Activated naive CD4-positive, alpha-beta T cell treated with anti-CD3 and anti-CD28 coated beads, Interleukin-2, amount 50 U/mL, for 24 hours (primary cell): ENCODE measurements at regions not wholly inside any gene's neighbourhood (a gene's known extent, or its start where the extent isn't known, plus 50 kb on each side); places are given as distances from the start of the nearest gene placed in this dataset.
A peak's percentile ranks its signal among the peaks of the same experiment; 100 is the strongest.
"Not testable (repeated sequence)": the region's sequence is repeated elsewhere in the genome, so short reads cannot be mapped to it uniquely, and the experiment has no call there.

ENCODE experiments used
- H3K27ac Mint-ChIP-seq: one replicate; pipeline ENCODE4 v1.8.0; 2021; ENCODE audit warnings: mild to moderate bottlenecking, mixed read lengths
- H3K27me3 Mint-ChIP-seq: one replicate; pipeline ENCODE4 v1.8.0; 2021; ENCODE audit warnings: mixed read lengths
- H3K36me3 Mint-ChIP-seq: one replicate; pipeline ENCODE4 v1.8.0; 2021; ENCODE audit warnings: mixed read lengths
- H3K4me1 Mint-ChIP-seq: one replicate; pipeline ENCODE4 v1.8.0; 2021; ENCODE audit warnings: mixed read lengths
- H3K4me3 Mint-ChIP-seq: one replicate; pipeline ENCODE4 v1.8.0; 2021; ENCODE audit warnings: mild to moderate bottlenecking, mixed read lengths
- H3K9me3 Mint-ChIP-seq: one replicate; pipeline ENCODE4 v1.8.0; 2021; ENCODE audit warnings: mixed read lengths

DNA sequence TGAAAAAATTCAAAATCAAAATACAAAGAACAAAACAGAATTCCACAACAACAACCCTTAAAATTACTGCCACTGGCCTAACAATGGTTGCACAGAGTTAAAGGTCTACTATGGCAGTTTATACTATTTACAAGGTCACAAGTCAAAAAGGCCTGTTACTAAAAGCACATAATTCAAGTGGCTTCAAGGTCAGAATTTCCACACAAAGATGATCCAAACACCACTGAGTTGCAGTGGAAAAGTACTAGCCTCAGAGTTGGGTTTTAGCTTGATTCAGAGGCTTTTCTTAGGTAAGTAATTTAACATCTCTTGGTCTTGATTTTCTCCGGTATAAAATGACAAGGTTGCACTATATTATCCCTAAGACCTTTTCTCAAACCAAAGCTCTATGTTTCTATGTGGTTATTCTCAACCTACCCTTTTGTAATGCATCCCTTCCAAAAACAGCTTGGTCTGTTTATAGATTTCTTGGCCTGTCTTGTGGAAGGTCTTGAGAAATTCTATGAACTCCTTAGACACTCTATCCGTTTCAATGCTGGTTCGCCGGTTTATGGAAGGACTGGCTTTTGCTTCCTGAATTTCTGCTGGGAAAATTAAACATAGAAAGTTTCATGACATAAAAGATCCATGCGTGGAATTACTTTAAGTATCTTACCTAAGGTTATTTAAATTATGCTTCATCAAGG is 69.5 kb downstream of the MDH2 start:
- not testable (repeated sequence) for H3K9me3 Mint-ChIP-seq, H3K36me3 Mint-ChIP-seq, H3K27ac Mint-ChIP-seq, H3K4me3 Mint-ChIP-seq, H3K27me3 Mint-ChIP-seq
- H3K4me1 Mint-ChIP-seq, result peaks cover 17% of the 10 kb centered on the region

DNA sequence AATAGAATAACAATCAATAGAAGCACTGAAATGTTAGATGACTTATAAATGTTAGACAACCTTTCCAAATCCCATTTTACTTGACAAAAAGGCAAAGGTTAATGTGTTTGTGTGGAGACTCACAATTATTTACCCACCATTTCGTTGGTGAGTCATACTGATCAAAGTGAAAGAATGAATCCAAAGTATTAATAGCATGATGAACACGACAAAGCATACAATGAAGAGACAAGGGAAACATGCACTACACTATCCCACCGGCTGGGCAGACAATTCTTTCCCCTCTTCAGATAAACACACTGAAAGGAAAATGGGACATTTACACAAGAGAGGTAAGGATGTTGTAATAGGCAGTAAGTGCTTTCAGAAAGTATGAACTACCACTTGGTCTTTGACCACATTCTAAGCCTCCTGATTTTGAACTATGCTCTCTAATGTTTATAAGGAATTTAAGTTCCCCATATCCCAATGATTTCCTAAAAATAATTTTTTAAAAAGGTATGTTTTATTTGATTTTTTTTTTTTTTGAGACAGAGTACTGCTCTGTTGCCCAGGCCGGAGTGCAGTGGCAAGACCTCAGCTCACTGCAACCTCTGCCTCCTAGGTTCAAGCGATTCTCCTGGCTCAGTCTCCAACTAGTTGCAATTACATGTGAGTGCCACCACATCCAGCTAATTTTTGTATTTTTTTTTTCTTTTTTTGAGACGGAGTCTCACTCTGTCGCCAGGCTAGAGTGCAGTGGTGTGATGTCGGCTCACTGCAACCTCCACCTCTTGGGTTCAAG is 70.5 kb downstream of the MDH2 start:
- H3K9me3 Mint-ChIP-seq, H3K27ac Mint-ChIP-seq, H3K36me3 Mint-ChIP-seq, H3K4me3 Mint-ChIP-seq, H3K27me3 Mint-ChIP-seq: not testable (repeated sequence)
- peaks cover 25% of the 10 kb centered on the region for H3K4me1 Mint-ChIP-seq

DNA sequence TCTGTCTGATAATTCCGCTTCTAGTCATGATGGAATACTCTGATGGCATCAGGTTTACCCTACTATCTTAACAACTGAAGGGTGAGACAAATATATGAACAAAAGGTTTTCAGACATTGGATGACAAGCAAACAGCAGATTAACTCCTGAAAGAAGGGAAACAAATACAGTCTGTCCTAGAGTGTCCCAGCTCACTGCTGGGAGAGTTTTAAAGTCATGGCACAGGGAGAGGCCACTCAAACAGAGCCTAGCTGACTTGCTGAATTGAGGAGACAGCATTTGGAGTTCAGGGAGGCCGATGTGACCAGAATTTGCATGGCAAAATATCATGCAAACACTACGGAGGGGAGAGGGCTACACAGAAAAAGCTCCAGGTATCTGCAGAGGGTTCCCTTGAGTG is 73.1 kb downstream of the MDH2 start:
- Mint-ChIP-seq H3K27ac (peak overlapping the region; percentile 14), H3K4me1 (peaks cover 25% of the 10 kb centered on the region), H3K27me3 (no peaks in the 10 kb centered on the region), H3K4me3 (no peak overlapping the region), H3K9me3 (no peaks in the 10 kb centered on the region), H3K36me3 (peaks cover 3% of the 10 kb centered on the region)

DNA sequence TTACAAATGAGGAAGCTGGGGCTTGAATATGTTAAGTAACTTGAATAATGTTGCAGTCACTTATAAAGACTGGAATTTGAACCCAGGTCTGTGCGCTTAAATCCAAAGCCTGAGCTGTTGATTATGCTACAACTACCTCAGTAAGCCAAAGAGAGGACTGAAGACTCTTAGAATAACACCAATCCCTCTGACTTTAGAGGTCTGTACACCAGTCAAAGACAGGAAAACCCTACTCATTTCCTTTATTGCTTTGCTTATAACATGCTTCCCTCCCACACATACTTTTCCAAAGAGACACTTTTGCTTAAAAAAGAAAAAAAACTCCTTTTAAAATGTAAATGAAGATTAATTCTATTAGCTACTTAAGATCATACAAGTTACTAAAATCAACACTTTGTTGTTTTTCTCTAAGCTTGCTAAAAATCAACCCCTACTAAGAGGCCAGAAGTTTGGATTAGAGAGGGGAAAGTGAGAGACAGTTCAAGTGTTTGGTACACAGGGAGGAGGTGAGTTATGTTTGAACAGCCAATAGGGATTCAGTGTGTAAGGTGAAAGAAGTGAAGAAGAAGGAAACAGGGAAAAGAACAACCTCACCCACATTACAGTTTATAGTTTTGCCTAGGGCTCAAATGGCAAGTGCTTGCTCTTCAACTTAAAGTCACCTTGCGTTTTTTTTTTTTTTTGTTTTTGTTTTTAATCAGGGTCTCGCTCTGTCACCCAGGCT is 74.8 kb downstream of the MDH2 start:
- H3K4me1 Mint-ChIP-seq, result peaks cover 25% of the 10 kb centered on the region
- H3K27me3 Mint-ChIP-seq, result no peaks in the 10 kb centered on the region
- no peaks in the 10 kb centered on the region for H3K9me3 Mint-ChIP-seq
- peak overlapping the region; percentile 17 for H3K27ac Mint-ChIP-seq
- peaks cover 3% of the 10 kb centered on the region for H3K36me3 Mint-ChIP-seq
- H3K4me3 Mint-ChIP-seq, result no peak overlapping the region

DNA sequence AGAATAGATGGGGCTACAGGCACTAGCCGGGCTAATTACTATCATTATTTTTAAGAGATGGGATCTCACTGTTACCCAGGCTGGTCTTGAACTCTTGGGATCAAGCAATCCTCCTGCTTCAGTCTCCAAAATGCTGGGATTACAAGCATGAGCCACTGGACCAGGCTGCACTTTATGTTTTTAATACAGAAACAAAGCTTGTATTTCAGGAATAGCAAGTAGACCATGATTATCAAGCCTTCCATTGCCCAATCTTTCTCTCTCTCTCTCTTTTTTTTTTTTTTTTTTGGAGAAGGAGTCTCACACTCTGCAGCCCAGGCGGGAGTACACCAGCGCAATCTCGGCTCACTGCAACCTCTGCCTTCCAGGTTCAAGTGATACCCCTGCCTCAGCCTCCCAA is 75.4 kb downstream of the MDH2 start:
- H3K27ac Mint-ChIP-seq, result no peak overlapping the region
- H3K9me3 Mint-ChIP-seq, result no peaks in the 10 kb centered on the region
- peaks cover under 1% of the 10 kb centered on the region for H3K36me3 Mint-ChIP-seq
- no peaks in the 10 kb centered on the region for H3K27me3 Mint-ChIP-seq
- peaks cover 25% of the 10 kb centered on the region for H3K4me1 Mint-ChIP-seq
- H3K4me3 Mint-ChIP-seq, result no peak overlapping the region

DNA sequence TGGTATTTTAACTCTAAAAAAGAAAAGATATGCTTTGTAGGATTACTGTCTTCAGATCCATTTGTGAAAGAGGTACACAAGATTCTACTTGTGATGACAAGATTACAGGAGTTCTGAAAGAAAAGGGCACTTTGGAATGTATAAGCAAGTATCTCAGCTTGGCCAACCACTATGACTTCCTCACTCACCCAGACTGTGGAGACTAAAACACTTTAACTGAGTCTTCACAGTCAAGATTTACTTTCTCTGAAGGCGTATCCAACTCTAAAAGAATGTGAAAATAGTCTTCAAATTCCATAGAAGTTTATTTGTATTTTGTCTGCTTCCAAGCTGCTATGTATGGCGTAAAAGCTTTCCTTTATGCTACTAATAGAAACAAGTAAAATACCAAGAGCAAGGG is 76.1 kb upstream of the SRRM3 start:
- no peak overlapping the region for H3K27ac Mint-ChIP-seq
- no peaks in the 10 kb centered on the region for H3K9me3 Mint-ChIP-seq
- H3K4me3 Mint-ChIP-seq, result no peak overlapping the region
- H3K27me3 Mint-ChIP-seq, result no peaks in the 10 kb centered on the region
- H3K4me1 Mint-ChIP-seq, result peaks cover 30% of the 10 kb centered on the region
- no peaks in the 10 kb centered on the region for H3K36me3 Mint-ChIP-seq

DNA sequence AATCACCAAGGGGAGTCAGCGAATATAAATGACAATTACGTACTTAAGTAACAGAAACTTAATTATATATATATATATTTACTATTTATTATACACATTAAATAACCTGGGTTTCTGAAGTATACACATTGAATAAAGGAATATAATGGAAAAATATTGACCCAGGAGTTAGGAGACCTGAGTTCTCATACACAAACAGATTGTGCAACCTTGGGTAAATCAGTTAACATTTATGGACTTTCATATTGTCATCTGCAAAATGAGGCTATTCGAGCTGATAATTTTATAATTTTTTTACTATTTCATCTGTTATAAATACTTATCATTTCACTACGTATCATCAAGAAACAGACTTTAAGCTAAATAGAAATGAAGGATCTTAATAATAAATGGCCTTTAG is 75.1 kb upstream of the SRRM3 start:
- Mint-ChIP-seq H3K4me3 (no peak overlapping the region), H3K27ac (no peak overlapping the region), H3K27me3 (no peaks in the 10 kb centered on the region), H3K9me3 (no peaks in the 10 kb centered on the region), H3K4me1 (peaks cover 28% of the 10 kb centered on the region), H3K36me3 (no peaks in the 10 kb centered on the region)

DNA sequence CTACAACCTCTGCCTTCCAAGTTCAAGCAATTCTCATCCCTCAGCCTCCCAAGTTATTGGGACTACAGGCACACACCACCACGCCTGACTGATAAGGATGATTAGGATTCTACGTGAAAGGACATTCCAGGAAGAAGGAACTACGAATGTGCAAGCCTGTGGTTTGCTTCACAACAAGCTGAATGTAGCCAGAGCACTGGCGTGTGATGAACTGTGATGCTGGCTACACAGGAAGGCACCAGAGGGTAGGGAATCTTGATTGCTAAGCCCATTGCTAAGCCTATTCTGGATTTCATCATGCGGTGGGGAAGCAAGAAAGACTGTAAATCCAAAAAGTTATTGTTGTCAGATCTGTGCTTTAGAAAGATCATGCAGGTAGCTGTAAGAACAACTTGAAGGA is 72.3 kb upstream of the SRRM3 start:
- H3K36me3 Mint-ChIP-seq, result no peaks in the 10 kb centered on the region

DNA sequence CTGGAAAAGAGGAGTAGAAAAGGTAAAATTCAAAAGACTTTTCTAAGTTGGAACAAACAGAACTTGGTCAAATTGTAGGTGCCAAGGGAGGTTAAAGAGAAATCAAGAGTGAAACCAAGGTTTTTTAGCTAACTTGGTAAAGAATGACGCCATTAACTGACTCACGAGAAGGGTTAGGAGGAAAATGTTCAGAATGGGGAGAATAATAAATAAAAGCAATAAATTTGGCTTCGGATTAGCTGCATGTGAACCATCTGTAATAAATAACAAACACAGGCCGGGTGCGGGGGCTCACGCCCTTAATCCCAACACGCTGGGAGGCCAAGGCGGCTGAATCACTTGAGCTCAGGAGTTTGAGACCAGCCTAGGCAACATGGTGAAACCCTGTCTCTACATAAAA is 71.9 kb upstream of the SRRM3 start:
- H3K9me3 Mint-ChIP-seq, result no peaks in the 10 kb centered on the region
- no peaks in the 10 kb centered on the region for H3K27me3 Mint-ChIP-seq
- peak overlapping the region; percentile 23 for H3K27ac Mint-ChIP-seq
- no peaks in the 10 kb centered on the region for H3K36me3 Mint-ChIP-seq
- H3K4me3 Mint-ChIP-seq, result no peak overlapping the region
- peaks cover 38% of the 10 kb centered on the region for H3K4me1 Mint-ChIP-seq

More for the DNA sequence above, 72.3 kb upstream of the SRRM3 start:
- H3K9me3 Mint-ChIP-seq, result no peaks in the 10 kb centered on the region
- peak overlapping the region; percentile 23 for H3K27ac Mint-ChIP-seq
- no peaks in the 10 kb centered on the region for H3K27me3 Mint-ChIP-seq
- H3K4me3 Mint-ChIP-seq, result no peak overlapping the region
- H3K4me1 Mint-ChIP-seq, result peaks cover 38% of the 10 kb centered on the region

DNA sequence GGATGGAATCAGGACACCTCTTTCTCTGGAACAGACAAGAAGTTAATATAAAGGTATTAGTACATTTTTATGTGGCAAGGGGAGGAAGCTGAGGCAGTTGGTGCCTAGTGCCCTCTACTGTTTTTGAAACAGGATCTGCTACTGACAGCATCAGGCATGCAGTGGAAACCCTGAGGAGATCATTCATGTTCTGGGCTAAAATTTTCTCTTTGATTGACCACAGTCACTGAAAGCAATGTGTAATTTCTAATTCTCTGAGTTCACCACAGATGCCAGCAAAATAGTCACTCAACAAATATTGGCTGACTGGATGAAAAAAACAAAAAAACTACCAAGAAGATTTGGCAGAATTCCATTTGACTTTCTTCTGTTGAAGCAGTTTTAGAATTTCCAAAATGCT is 71.0 kb upstream of the SRRM3 start:
- H3K27me3 Mint-ChIP-seq, H3K9me3 Mint-ChIP-seq, H3K4me3 Mint-ChIP-seq, H3K27ac Mint-ChIP-seq, H3K36me3 Mint-ChIP-seq: not testable (repeated sequence)
- H3K4me1 Mint-ChIP-seq, result peaks cover 38% of the 10 kb centered on the region

DNA sequence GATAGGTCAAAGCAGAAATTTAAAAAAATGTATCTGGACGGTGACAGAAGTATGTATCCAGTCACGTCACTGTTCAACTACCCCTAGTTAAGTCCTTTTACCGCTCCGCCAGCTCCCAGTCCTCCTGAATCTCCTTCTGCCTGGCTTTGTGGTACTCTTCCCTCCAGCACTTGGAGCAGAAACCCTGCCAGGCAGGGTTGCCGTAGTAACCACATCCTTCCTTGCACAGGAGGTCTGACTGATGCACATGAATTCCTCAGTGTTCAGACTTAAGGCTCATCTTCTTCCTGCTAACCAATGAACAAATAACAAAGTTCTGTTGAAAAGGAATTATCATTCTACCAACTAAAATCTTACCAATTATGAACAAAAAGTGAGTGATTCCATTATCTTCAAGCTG is 69.8 kb upstream of the SRRM3 start:
- H3K27ac Mint-ChIP-seq, H3K36me3 Mint-ChIP-seq, H3K27me3 Mint-ChIP-seq, H3K9me3 Mint-ChIP-seq: not testable (repeated sequence)
- peak overlapping the region; percentile 31 for H3K4me3 Mint-ChIP-seq
- peaks cover 44% of the 10 kb centered on the region for H3K4me1 Mint-ChIP-seq

DNA sequence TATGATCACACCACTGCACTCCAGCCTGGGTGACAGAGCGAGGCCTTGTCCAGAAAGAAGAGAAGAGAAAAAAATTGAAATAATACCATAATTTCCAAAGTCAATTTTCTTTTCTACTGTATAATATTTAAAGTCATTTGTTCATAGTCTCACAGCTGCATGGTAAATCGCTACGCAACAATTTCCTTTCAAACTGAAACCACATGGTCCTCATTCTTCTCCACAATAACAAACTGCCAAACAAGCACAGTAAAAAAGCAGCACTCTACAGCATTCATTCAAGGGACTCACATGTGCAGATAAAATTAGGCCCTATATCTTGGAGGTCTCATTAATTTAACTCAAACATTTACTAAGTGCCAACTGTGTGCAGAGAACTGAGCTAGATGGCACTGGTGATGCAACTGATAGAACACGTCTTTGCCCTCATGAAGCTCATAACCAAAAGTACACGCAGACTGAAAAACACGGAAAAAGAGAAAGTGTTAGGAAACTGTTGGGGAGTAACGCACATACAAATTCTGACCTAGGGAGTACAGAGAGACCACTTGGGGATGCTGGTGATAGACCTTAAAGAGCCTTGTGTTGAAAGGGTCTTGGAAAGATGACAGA is 68.4 kb upstream of the SRRM3 start:
- Mint-ChIP-seq H3K36me3 (no peaks in the 10 kb centered on the region), H3K4me1 (peaks cover 58% of the 10 kb centered on the region), H3K4me3 (peak overlapping the region; percentile 76), H3K27me3 (no peaks in the 10 kb centered on the region), H3K9me3 (no peaks in the 10 kb centered on the region), H3K27ac (peak overlapping the region; percentile 84)

DNA sequence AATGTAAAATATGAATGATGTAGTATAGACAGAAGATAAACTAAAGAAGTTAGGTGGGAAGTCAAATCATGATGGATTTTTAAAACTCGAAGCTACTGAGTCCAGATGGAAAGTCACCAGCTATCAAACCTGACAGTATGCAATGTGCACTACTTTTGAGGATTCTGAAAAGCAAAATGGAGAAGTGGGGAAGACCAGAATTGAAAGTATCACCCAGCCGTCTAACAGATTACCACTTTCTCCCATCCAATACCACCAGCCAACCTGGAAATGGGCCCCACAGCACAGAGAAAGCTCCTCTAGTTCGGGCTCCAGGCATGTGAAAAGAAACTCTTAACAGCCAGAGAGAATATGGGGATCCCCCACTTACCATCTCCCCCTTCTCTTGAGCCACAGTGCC is 67.9 kb upstream of the SRRM3 start:
- Mint-ChIP-seq H3K27ac (peak overlapping the region; percentile 84), H3K27me3 (no peaks in the 10 kb centered on the region), H3K4me1 (peaks cover 64% of the 10 kb centered on the region), H3K4me3 (peak overlapping the region; percentile 76), H3K36me3 (no peaks in the 10 kb centered on the region), H3K9me3 (no peaks in the 10 kb centered on the region)

DNA sequence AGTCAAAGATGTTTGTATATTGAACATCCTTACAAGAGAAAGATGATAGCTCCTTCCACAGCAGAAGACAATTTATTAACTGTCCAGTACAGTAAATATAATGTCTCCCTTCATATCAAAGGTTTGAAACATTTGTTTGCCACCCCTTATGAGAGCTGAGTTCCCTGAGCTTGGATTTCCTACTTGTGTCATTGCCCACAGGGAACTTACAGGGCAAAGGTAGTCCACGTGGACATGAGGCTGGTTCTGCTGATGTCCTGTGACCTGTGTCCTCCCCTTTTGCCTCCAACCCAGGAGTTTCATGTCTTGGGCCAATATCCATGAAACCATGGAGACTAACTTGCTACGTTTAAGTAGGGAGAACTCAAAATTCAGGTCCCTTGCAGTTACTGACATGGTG is 66.4 kb upstream of the SRRM3 start:
- H3K9me3 Mint-ChIP-seq, H3K27ac Mint-ChIP-seq, H3K36me3 Mint-ChIP-seq, H3K27me3 Mint-ChIP-seq, H3K4me3 Mint-ChIP-seq: not testable (repeated sequence)
- H3K4me1 Mint-ChIP-seq, result peaks cover 63% of the 10 kb centered on the region

DNA sequence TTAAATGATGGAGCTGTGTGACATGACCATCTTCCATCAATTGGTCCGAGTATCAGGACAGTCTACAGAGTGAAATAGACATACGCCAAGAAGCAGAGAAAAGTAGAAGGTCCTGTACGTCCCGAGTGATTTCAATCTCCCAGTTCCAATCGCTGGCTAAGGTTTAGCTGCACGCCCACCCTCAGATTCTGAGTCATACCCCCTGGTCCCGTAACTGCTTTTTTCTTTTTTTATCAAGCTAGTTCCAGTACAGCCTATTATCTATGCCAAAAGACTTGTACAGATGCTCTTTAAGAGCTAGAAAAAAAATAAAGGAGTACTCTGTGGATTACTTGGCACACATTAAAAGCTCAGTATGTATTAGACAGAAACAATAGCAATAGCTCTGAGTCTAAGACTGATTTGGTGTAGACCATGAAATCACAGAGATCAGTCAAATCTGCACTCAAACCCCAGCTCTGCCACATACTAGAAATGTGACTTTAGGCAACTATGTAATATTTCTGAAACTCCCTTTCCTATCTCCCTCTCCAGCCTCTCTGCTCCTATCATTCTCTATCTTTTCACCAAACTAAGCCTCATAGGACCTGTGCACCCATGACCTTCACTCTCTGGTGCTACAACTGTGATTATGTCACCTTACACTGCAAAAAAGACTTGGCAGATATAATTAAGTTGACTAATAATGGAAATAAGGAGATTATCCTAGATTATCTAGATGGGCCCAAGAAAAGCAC is 63.0 kb upstream of the SRRM3 start:
- H3K36me3 Mint-ChIP-seq, H3K9me3 Mint-ChIP-seq, H3K4me3 Mint-ChIP-seq, H3K27me3 Mint-ChIP-seq, H3K27ac Mint-ChIP-seq: not testable (repeated sequence)
- peaks cover 51% of the 10 kb centered on the region for H3K4me1 Mint-ChIP-seq
